HL-60/S4 (cell line): ENCODE measurements at regions not wholly inside any gene's neighbourhood (a gene's known extent, or its start where the extent isn't known, plus 50 kb on each side); places are given as distances from the start of the nearest gene placed in this dataset.

ENCODE experiments used
- in situ Hi-C: fragments of 300-500 bp; cut with MboI; formaldehyde crosslinking; loops from 2 replicates; pipeline ENCODE4 v1.14.3; 2022; ENCODE audit warnings: low sequenced_read_pairs

- in situ Hi-C loops: no loop called here
Measured at GRCh38 chr7:25647872-25648271, 419.6 kb upstream of the NPVF start.

GRCh38 chr7:25652366-25652765, 424.1 kb upstream of the NPVF start:
- in situ Hi-C loops: no loop called here

DNA sequence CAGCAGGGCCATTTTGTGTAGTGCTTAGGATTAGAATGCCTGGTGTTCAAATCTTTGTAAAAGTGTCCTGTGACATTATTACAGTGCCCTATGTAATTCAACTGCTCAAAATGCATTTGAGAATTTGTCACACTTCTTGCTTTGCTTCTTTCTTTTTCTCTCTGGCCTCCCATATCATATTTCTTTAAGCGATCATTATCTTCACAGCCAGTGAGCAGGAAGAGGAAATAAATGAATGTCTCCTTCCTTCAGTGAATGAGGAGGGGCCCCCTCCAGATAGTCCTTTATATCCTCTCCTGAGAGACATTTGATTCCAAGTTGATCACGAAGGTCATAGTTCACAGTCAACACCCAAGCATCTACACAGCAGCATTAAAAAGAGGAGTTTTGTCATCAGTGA, 425.1 kb upstream of the NPVF start:
- in situ Hi-C loops: no loop called here

- in situ Hi-C loops: no loop called here
Measured at GRCh38 chr7:25656071-25656470, 427.8 kb upstream of the NPVF start.

GRCh38 chr7:25656581-25657026, 428.3 kb upstream of the NPVF start:
- in situ Hi-C loops: no loop called here

DNA sequence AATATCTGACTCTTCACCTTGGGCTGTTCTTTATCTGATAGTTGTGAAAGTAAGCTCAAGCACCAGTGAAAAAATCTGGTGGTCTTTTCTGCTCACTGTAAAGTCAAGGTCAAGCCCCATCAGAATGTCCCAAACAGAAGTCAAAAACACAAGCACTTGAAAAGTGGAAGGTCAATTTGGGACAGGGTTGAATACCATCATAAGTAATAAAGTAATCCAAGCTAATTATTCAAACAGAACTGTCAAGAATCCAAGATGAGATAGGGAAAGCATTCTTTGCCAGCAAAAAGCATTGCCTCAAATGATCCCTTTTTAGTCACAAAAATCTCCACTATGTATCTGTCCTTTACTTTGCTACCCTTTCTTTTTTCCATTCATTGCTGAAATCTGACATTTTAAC, 430.1 kb upstream of the NPVF start:
- in situ Hi-C loops: no loop called here

GRCh38 chr7:25659841-25660240, 431.6 kb upstream of the NPVF start:
- in situ Hi-C loops: no loop called here

- in situ Hi-C loops: no loop called here
Measured at GRCh38 chr7:25662841-25663800, 434.8 kb upstream of the NPVF start.

- in situ Hi-C loops: no loop called here
Measured at GRCh38 chr7:25663877-25664276, 435.6 kb upstream of the NPVF start.

GRCh38 chr7:25664593-25664992, 436.3 kb upstream of the NPVF start:
- in situ Hi-C loops: no loop called here

DNA sequence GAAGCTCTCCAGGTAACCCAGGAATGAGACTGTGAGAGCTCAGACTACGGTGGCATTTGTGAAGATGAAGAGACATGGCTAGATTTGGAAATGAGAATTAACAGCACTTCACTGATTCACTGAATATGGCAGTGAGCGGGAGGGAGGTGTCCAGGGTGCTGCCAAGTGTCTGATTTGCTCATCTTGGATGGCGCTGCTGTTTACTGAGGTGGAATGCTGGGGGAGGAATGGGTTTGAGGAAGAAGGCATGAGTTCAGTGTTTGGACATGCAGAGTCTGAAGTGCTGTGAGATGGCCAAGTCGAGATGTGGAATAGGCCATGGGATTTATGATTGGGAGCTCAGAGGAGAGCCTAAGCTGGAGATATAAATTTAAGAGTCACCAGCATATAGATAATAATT, 437.1 kb upstream of the NPVF start:
- in situ Hi-C loops: no loop called here

DNA sequence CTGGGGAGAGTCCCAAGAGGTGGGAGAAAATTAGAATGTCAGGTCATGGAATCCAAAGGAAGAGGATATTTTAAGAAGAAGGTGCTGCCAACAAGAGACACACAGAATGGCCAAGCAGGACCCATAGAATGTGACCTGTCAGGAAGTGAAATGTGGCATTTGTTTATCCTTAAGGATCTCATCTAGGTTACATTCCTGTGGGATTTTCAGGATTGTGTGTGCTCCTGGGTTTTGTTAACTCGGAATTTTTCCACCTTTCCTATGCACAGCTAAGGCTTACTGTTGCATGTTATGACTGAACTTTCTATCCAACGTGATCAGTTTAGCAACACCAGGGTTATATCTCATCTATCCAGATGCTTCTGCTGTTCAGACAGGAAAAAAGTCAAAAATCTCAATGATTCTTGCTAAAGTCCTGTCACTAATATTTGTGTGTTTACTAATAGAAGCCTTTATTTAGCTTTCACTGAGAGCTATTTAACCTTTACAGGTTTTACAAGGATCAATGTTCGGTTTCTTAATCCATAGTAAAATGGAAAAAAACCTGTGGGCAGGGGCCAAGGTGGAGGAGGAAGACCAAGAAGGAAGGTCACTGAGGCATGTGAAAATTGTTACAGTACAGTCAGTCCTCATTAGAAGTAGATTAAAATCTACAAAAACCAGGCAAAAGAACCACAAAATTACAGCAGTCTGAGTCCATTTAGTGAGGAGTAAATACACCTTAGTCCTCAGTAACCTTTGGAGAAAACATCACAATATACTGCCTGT, 437.8 kb upstream of the NPVF start:
- in situ Hi-C loops: no loop called here

DNA sequence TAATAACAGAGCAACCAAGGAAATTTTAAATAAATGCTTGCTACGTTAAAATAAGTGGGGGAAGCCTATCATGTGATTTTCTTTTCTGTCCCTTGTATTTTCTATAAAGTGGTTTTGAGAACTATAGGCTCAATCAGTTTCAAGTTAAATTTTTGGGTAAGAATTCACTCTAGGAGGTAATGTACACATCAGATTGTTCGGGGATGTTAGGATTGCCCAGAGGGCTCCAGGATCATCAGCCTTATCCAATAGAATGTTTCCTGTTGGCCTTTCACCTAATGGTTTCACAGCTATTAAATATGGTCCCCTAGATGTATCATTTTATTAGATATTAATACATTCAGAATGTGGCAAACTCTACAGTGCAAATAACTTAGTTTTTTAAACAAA, 438.4 kb upstream of the NPVF start:
- in situ Hi-C loops: no loop called here

- in situ Hi-C loops: no loop called here
Measured at GRCh38 chr7:25669281-25669781, 441.0 kb upstream of the NPVF start.

DNA sequence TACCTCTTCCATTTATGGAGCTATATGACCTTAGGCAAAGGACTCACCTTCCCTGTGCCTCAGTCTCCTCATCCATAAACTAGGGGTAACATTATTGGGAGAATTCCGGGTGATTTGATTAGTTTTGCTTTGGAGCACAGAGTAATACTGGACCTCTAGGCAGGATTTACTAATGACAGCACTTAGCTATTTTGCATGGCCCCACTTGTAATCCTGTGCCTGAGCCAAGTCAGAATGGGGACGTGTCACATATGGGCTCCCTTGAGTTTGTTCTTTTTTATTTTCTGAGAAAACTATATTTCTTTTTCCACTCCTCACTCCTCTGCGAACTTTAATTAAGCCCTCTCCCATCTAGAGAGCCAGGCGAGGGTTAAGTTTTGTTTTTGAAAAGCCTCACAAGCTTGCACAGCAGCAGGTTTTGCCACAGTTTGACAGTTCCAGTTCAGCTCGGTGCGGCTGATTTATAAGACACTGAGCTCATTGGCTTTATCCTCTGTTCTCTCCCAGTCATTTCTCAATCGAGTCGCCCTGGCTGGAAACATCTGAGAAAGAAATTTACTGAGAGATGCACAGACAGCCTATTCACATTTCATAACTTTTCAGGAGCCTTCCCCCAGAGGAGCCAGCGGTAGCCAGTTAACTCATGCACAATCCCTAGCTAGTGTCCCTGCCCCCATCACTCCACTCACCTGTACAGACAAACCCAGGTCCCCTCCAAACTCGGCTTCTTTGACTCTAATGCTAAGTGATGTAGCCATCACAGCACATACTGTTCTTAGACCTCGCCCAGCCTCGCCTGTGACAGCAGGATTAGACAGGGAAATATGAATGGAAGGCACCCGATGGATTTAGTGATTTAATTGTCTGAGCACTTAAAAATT, 441.9 kb upstream of the NPVF start:
- in situ Hi-C loops: no loop called here

DNA sequence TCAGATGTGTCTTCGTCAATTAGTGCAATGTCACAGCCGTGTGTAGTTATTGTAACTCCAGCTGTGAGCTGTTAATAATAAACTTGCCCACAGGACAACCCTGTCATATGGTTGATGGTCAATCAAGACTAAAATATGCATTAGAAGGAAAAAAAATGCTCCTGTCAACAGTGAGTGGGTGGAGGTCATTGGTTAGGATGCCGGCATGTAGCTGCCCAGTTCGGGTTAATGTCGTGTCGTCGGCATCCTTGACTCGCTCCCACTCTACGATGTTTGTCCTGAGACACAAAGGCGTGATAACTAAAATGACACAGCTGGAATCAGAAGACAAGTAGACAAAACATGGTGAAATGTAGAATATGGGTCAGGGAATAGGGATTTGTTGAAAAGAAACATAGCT, 442.8 kb upstream of the NPVF start:
- in situ Hi-C loops: no loop called here

GRCh38 chr7:25672496-25672895, 444.2 kb upstream of the NPVF start:
- in situ Hi-C loops: no loop called here

DNA sequence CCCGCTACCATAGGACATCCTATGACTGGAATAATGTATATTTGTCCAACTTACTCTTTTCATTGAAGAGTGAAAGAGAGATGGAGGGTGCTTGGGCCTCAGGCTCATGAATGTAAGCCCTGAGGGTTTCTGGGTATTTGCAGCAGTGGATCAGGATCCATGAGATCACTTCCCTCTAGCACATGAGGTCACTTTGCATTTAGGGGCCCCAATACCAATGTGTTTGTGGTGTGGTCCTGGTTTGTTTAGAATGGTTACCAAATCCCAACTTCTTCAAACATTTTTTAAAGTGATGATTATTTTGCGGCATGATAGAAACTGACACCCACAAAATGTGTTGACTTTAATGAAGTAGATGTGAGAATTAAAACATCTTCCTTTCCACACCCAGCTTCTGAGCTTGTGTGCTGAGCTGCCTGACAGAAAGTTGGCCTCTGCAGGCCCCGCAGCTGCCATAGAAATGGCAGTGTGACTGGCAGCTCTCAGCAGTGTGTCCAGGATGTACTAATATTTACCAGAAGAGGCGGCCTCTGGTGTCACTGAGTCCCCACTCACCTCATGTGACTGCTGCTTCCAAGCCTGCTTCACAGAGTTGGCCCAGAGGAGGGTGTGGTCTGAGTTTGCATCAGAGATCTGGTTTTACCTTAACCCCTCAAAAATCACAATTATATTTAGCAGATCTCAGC, 447.6 kb upstream of the NPVF start:
- in situ Hi-C loops: no loop called here

GRCh38 chr7:25677595-25677994, 449.3 kb upstream of the NPVF start:
- in situ Hi-C loops: no loop called here

DNA sequence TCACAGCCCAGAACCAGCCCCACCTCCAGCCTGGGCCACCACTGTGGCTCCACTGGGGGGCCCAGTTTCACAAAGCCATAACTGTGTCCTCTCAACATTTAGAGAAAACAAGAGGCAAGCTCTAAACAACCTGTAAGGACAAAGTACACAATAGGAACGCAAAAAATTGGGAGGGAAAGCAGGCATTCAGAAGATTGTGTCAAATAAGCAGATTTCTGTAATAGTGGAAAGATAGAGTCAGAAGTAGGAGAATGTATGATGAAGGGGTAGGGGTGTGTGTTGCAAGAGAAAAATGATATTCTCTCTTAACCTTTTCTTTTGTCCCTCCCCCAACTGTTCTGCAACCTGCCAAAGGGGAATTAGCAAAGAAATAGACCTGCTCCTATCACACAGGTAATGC, 449.9 kb upstream of the NPVF start:
- in situ Hi-C loops: no loop called here
